22Rv1 (cell line): ENCODE measurements at regions not wholly inside any gene's neighbourhood (a gene's known extent, or its start where the extent isn't known, plus 50 kb on each side); places are given as distances from the start of the nearest gene placed in this dataset.

Experiments
- CTCF ChIP-seq: fragments of 450-650 bp; IDR thresholded peaks from 2 replicates; pipeline ENCODE4 v1.5.1; 2017; ENCODE audit warnings: mild to moderate bottlenecking
- ZFX ChIP-seq: fragments of 450-650 bp; IDR thresholded peaks from 2 replicates; pipeline ENCODE4 v1.6.1; 2017; ENCODE audit warnings: antibody characterized with exemption, borderline replicate concordance

- TF ChIP-seq CTCF (no peak; the same call in 1 of the 2 replicates), ZFX (no peak)
Measured at GRCh38 chr6:4466769-4467480, 309.3 kb upstream of the CDYL start.
